ENCODE measurements at regions not wholly inside any gene's neighbourhood (a gene's known extent, or its start where the extent isn't known, plus 50 kb on each side); places are given as distances from the start of the nearest gene placed in this dataset.

- TF ChIP-seq CTCF (IDR thresholded peaks at IDR 0.05; ENCODE audit: low read depth, low read length) (no peak), EZH2phosphoT487 (IDR thresholded peaks at IDR 0.05; ENCODE audit: low read depth) (no peak)
Measured at GRCh38 chr10:130711072-130711471, 574.9 kb downstream of the GLRX3 start.

All from OCI-LY3 (cell line).